ENCODE measurements at regions not wholly inside any gene's neighbourhood (a gene's known extent, or its start where the extent isn't known, plus 50 kb on each side); places are given as distances from the start of the nearest gene placed in this dataset.
A peak's percentile ranks its signal among the peaks of the same experiment; 100 is the strongest.

DNA sequence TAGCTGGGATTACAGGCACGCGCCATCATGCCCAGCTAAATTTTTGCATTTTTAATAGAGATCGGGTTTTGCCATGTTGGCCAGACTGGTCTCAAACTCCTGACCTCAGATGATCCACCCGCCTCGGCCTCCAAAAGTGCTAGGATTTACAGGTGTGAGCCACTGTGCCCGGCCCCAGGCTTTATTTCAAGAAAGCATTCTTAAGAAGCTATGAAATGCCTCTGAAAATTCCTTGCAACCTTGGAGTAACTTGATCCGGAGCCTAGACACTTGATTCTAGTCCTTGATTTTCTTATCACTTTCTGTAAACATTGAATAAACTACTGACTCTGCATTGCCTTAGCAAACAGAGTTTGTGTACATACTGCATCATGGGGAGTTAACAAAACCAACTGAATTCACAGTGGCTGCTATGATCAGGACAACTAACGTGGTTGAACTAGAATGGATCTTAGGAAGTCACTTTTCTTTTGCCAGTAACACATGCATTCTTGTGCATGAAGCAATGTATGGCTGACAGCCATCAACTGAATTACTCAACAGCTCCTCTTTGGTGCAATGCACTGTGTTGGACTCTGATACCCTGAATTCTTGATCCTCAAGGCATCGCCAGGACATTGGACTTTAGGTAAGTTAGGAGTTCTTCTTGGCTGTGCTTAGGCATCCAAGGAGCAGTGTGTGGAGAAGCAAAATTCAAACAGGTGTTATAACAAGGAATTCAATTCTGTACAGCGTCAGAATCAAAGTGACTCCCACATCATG, 102.8 kb upstream of the TMEM170B start (continued):
- TF ChIP-seq, protein P1, sequence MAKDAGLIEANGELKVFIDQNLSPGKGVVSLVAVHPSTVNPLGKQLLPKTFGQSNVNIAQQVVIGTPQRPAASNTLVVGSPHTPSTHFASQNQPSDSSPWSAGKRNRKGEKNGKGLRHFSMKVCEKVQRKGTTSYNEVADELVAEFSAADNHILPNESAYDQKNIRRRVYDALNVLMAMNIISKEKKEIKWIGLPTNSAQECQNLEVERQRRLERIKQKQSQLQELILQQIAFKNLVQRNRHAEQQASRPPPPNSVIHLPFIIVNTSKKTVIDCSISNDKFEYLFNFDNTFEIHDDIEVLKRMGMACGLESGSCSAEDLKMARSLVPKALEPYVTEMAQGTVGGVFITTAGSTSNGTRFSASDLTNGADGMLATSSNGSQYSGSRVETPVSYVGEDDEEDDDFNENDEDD (CRISPR knock-in tag; IDR thresholded peaks at IDR 0.05; ENCODE audit: borderline replicate concordance), result peak; percentile 83
- TF ChIP-seq, protein P2, sequence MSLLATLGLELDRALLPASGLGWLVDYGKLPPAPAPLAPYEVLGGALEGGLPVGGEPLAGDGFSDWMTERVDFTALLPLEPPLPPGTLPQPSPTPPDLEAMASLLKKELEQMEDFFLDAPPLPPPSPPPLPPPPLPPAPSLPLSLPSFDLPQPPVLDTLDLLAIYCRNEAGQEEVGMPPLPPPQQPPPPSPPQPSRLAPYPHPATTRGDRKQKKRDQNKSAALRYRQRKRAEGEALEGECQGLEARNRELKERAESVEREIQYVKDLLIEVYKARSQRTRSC (CRISPR knock-in tag; IDR thresholded peaks at IDR 0.05; ENCODE audit: low read depth), result 0 out of 2 replicates have a peak, but pooled peaks have one; percentile 75
- TF ChIP-seq, protein P3, sequence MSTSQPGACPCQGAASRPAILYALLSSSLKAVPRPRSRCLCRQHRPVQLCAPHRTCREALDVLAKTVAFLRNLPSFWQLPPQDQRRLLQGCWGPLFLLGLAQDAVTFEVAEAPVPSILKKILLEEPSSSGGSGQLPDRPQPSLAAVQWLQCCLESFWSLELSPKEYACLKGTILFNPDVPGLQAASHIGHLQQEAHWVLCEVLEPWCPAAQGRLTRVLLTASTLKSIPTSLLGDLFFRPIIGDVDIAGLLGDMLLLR (CRISPR knock-in tag; IDR thresholded peaks at IDR 0.05), result no peak
- TF ChIP-seq MIXL1 (CRISPR knock-in tag; IDR thresholded peaks at IDR 0.05) (peak; percentile 97), RBM39 (IDR thresholded peaks at IDR 0.05; ENCODE audit: low read depth, low read length, poor library complexity, severe bottlenecking) (no peak), ZKSCAN5 (CRISPR knock-in tag; IDR thresholded peaks at IDR 0.05) (no peak), ZNF546 (CRISPR knock-in tag; conservative IDR thresholded peaks at IDR 0.05) (no peak), SMC3 (IDR thresholded peaks at IDR 0.05; ENCODE audit: low read length) (peak; percentile 65), MNT (IDR thresholded peaks at IDR 0.05) (peak; percentile 67), REL (CRISPR knock-in tag; conservative IDR thresholded peaks at IDR 0.05) (no peak), JUNB (CRISPR knock-in tag; IDR thresholded peaks at IDR 0.05; ENCODE audit: borderline replicate concordance) (peak; percentile 79; the same call in 1 of the 2 replicates), ZFYVE20 (CRISPR knock-in tag; IDR thresholded peaks at IDR 0.05; ENCODE audit: borderline replicate concordance, low read depth) (no peak), NR2F1 (CRISPR knock-in tag; IDR thresholded peaks at IDR 0.05) (no peak; a peak in 3 of 4 replicates), TCF7L2 (IDR thresholded peaks at IDR 0.05; ENCODE audit: low read depth, low read length) (no peak), RELA (CRISPR knock-in tag; IDR thresholded peaks at IDR 0.05) (no peak), ZNF775 (CRISPR knock-in tag; IDR thresholded peaks at IDR 0.05; ENCODE audit: borderline replicate concordance) (peak; percentile 78; the same call in 1 of the 2 replicates), ZNF879 (CRISPR knock-in tag; IDR thresholded peaks at IDR 0.05) (no peak), ZMAT3 (CRISPR knock-in tag; conservative IDR thresholded peaks at IDR 0.05) (peak; percentile 87; the same call in 1 of the 2 replicates), ZNF24 (IDR thresholded peaks at IDR 0.05) (peak; percentile 63), ZNF530 (CRISPR knock-in tag; IDR thresholded peaks at IDR 0.05; ENCODE audit: low read depth) (no peak), HOXA9 (CRISPR knock-in tag; IDR thresholded peaks at IDR 0.05; ENCODE audit: borderline replicate concordance) (peak; percentile 46; the same call in 1 of the 2 replicates), ZNF724P (CRISPR knock-in tag; IDR thresholded peaks at IDR 0.05; ENCODE audit: borderline replicate concordance) (peak; percentile 42; the same call in 1 of the 2 replicates)
- TF ChIP-seq, protein P4, sequence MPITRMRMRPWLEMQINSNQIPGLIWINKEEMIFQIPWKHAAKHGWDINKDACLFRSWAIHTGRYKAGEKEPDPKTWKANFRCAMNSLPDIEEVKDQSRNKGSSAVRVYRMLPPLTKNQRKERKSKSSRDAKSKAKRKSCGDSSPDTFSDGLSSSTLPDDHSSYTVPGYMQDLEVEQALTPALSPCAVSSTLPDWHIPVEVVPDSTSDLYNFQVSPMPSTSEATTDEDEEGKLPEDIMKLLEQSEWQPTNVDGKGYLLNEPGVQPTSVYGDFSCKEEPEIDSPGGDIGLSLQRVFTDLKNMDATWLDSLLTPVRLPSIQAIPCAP (CRISPR knock-in tag; IDR thresholded peaks at IDR 0.05; ENCODE audit: low read depth), result 0 out of 2 replicates have a peak, but pooled peaks have one; percentile 32
- TF ChIP-seq, protein P5, sequence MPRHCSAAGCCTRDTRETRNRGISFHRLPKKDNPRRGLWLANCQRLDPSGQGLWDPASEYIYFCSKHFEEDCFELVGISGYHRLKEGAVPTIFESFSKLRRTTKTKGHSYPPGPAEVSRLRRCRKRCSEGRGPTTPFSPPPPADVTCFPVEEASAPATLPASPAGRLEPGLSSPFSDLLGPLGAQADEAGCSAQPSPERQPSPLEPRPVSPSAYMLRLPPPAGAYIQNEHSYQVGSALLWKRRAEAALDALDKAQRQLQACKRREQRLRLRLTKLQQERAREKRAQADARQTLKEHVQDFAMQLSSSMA (CRISPR knock-in tag; IDR thresholded peaks at IDR 0.05), result no peak

Measured in HepG2 (cell line).